GM18502 (cell line): ENCODE measurements at regions not wholly inside any gene's neighbourhood (a gene's known extent, or its start where the extent isn't known, plus 50 kb on each side); places are given as distances from the start of the nearest gene placed in this dataset.
"Not testable (repeated sequence)": the region's sequence is repeated elsewhere in the genome, so short reads cannot be mapped to it uniquely, and the experiment has no call there.

Experiments
- ATAC-seq: cut with Tn5 transposase; IDR thresholded peaks from one replicate; pipeline ENCODE4 v1.9.1; 2021; ENCODE audit warnings: mild to moderate bottlenecking; ENCODE audit not compliant: unreplicated experiment, poor library complexity

- no peak for ATAC-seq
These were observed 130.8 kb downstream of the C9orf152 start for GRCh38 chr9:110076894-110077725.

GRCh38 chr9:110077925-110078324 lies 130.0 kb downstream of the C9orf152 start:
- ATAC-seq = no peak

- no peak for ATAC-seq
These were observed 129.4 kb downstream of the C9orf152 start for GRCh38 chr9:110078604-110079003.

GRCh38 chr9:110081395-110081794 lies 126.6 kb downstream of the C9orf152 start:
- no peak for ATAC-seq

GRCh38 chr9:110083866-110084265 lies 124.1 kb downstream of the C9orf152 start:
- no peak for ATAC-seq

GRCh38 chr9:110086537-110086936 lies 121.4 kb downstream of the C9orf152 start:
- ATAC-seq = no peak

- ATAC-seq = no peak
These were observed 120.4 kb downstream of the C9orf152 start for GRCh38 chr9:110087605-110088004.

GRCh38 chr9:110088099-110088498 lies 119.9 kb downstream of the C9orf152 start:
- ATAC-seq = no peak

- no peak for ATAC-seq
These were observed 118.1 kb downstream of the C9orf152 start for GRCh38 chr9:110089681-110090370.

- no peak for ATAC-seq
These were observed 115.2 kb downstream of the C9orf152 start for GRCh38 chr9:110092792-110093191.

- ATAC-seq = no peak
These were observed 114.5 kb downstream of the C9orf152 start for GRCh38 chr9:110093417-110093816.

GRCh38 chr9:110093871-110094270 lies 114.1 kb downstream of the C9orf152 start:
- no peak for ATAC-seq

GRCh38 chr9:110095161-110095595 lies 112.8 kb downstream of the C9orf152 start:
- ATAC-seq = no peak

- ATAC-seq = no peak
These were observed 112.2 kb downstream of the C9orf152 start for GRCh38 chr9:110095776-110096175.

GRCh38 chr9:110096674-110097073 lies 111.3 kb downstream of the C9orf152 start:
- ATAC-seq = not testable (repeated sequence)

GRCh38 chr9:110099236-110100095 lies 108.5 kb downstream of the C9orf152 start:
- no peak for ATAC-seq

- peak; percentile 79 for ATAC-seq
These were observed 106.3 kb downstream of the C9orf152 start for GRCh38 chr9:110101531-110102161.

- ATAC-seq = no peak
These were observed 104.7 kb downstream of the C9orf152 start for GRCh38 chr9:110103257-110103656.

GRCh38 chr9:110104261-110104809 lies 103.6 kb downstream of the C9orf152 start:
- no peak for ATAC-seq

- ATAC-seq = no peak
These were observed 102.9 kb downstream of the C9orf152 start for GRCh38 chr9:110105107-110105506.
